NCI-H1105 treated with DMSO at 0.1 percent for 48 hours (cell line): ENCODE measurements at regions not wholly inside any gene's neighbourhood (a gene's known extent, or its start where the extent isn't known, plus 50 kb on each side); places are given as distances from the start of the nearest gene placed in this dataset.
"Not testable (repeated sequence)": the region's sequence is repeated elsewhere in the genome, so short reads cannot be mapped to it uniquely, and the experiment has no call there.

Experiments used
- DNase-seq: peaks from one replicate; lab custom pipeline; 2025; lab: John Stamatoyannopoulos, UW

GRCh38 chr9:113740508-113741500 is 135.3 kb upstream of the ZNF618 start:
- DNase-seq, result not testable (repeated sequence)

- DNase-seq, result no peak
Measured at GRCh38 chr9:113741886-113742854, 133.9 kb upstream of the ZNF618 start.

- no peak for DNase-seq
Measured at GRCh38 chr9:113742878-113743277, 133.2 kb upstream of the ZNF618 start.

- no peak for DNase-seq
Measured at GRCh38 chr9:113746486-113746885, 129.6 kb upstream of the ZNF618 start.

DNA sequence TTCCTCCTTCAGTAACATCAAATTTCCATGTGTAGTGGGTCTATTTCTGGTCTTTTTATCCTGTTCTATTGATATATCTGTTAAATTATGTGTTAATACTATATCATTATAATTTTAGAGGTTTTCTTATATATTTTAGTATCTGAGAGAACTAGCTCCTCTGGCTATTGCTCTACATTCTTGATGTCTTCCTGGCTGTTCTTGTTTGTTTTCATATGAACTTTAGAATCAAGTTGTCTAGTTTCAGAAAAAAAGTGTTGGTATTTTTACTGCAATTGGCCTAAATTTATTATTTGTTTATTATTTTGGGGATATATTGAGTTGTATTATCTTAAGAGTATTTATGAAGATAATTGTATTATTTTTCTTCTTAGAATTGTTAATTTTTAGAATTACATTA is 128.0 kb upstream of the ZNF618 start:
- DNase-seq, result no peak

GRCh38 chr9:113753398-113754119 is 122.5 kb upstream of the ZNF618 start:
- no peak for DNase-seq

DNA sequence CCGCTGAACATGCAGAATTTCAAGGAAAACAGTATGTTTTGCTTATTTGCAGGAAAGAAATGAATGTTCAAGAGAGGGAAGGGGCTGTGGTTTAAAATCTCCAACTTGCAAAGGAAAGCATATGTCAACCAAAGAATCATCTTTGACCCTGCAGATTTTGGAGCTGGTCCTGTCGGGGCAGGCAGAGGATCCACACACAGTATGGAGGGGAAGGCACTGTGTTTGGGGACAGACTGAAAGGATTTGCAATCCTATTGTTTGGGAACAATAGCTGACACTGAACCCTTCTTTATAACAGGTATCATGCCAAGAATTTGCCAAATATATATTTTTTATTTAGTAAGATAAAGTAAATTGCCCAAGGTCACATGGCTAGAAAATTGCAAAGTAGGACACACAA is 121.4 kb upstream of the ZNF618 start:
- DNase-seq, result no peak

DNA sequence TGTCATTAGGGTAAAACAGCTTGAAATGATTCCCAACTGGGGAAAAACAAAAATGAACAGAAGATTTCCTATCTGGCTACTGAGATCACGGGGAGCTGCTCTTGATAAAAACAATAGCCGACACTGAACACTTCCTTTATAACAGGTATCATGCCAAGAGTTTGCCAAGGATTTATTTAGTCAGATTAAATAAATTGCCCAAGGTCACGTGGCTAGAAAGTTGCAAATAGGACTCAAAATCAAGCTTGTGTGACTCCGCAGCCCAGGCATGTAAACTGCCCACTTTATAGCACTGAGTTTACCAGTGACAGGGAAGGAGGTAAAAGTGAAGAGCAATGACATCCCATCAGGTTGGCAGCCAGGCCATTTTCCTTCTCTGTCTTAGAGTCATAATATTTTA is 120.7 kb upstream of the ZNF618 start:
- DNase-seq, result no peak

- DNase-seq, result no peak
Measured at GRCh38 chr9:113756476-113757192, 119.5 kb upstream of the ZNF618 start.

- DNase-seq, result no peak
Measured at GRCh38 chr9:113763429-113763828, 112.7 kb upstream of the ZNF618 start.

DNA sequence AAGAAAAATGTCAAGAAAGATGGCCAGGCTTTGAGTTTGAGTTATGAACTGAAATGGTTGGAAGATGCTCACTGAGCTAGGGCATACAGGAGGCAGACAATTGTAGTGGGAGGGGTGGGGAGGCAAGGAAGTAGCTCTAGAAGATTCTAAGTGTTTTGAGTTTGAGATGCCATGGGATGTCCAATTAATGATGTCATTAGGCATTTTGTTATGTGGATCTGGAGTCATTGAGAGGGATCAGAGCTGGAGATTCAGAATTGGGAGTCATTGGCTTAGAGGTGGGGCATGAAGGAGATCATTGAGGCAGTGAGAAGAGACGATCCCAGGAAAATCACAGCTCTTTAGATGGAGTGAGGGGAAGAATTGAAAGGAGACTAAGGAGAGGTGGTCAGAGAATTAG is 111.5 kb upstream of the ZNF618 start:
- DNase-seq, result no peak

- no peak for DNase-seq
Measured at GRCh38 chr9:113769412-113769811, 106.7 kb upstream of the ZNF618 start.

DNA sequence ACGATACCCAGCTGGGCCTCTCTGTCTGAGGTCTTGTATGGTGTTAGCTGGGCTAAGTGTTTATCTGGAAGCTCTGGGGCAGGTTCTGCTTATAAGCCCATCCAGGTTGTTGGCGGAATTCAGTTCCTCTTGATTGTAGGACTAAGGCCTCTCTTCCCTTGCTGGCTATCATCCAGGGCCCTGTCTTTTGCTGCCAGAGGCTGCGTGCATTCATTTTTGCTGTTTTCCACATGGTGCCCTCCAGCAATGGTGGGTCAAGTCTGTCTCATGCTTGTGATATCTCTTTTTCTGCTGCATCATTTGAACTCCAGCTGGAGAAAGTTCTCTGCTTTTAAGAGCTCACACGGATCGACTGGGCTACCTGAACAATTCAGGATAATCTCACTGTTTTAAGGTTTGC is 105.7 kb upstream of the ZNF618 start:
- no peak for DNase-seq

DNA sequence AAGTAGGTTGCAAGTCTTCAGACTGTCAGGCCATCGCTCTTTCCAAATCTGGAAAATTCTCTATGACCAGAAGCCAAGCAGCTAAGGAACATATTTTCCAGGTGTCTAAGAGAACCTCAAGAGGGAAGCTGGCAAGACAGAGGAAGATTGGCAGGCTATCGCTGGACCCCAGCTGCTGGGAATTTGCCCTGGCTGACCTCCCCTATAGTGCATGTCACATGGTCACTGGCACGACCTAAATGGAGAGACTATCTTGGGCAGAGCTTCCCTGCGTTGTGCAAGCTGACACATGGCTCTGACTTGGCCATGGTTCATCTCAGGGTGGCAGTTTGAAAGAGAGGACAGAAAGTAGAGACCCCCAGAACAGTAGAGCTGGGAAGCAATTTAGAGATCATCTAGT is 104.9 kb upstream of the ZNF618 start:
- no peak for DNase-seq

- no peak for DNase-seq
Measured at GRCh38 chr9:113772121-113772810, 103.8 kb upstream of the ZNF618 start.

GRCh38 chr9:113774963-113775362 is 101.1 kb upstream of the ZNF618 start:
- no peak for DNase-seq

DNA sequence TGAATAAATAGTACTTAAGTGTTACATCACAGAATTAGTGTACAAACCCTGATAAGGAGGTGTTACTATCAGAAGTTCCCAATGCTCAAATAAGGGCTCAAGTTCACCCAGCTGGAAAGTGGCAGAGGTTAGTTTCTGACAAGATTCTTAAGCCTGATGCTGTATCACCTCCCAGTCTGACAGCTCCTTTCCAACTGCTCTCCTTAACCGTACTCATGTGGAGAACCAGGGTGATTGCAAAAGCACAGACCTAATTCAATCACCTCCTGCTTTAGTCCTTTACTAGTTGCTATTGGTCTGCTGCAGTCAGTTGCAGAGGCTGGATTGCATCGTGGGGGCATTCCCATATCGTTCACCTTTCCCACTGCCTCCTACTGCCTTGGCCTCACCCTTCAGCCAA is 100.4 kb upstream of the ZNF618 start:
- DNase-seq, result no peak

DNA sequence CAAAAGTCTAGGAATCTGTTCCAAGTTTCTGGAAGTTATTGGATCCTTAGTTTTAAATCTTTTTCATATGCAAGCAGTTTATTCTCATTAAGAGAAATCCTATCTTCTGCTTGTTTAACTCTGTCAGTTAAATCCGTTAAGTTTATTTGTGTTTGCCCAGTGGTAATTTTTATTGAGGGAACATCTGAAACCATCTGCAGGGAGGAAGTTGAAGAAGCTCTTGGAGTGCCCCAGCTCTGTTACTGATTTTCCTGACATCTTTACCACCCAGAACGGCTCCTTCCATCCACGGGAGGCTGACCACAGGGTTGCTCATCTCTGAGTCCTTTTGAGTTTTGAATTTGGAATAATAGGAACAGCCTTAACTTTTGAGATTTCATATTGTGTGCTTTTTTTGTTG is 99.9 kb upstream of the ZNF618 start:
- no peak for DNase-seq

DNA sequence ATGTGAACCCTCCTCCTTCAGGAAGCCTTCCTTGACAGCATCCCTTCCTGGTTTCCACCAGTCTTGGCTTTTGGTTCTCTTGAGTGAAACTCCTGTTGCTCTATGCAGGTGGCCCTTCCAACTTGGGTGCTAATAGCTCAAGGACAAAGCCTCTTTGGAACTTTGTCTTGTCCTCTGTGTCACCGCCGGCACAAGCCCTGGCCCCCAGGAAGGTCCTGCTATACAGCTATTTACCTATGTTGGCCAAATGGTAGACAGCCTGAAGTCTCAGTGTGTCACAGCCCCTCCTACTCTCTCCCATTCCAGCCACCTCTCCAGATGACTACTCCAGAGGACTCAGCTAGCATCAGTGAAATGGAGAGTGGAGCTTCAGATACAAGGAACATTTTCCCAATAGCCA is 94.7 kb upstream of the ZNF618 start:
- DNase-seq, result no peak

- DNase-seq, result no peak
Measured at GRCh38 chr9:113781896-113782295, 94.2 kb upstream of the ZNF618 start.

DNA sequence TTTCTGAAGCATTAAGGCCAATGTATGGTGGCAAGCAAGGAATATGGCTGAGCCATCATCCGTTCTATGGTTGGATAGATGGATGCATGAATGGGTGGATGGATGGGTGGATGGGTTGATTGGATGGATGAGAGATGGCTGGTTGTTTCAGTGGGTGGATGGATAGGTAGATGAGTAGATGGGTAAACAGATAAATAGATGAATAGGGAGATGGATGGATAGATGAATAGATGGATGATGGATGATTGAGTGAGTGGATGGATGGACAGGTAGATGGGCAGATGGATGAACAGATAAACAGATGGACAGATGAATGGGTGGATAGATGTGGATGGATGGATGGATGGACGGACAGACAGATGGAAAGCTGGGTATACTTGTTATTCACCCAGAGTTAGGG is 92.6 kb upstream of the ZNF618 start:
- DNase-seq, result no peak
